Left ventricle myocardium inferior (tissue), 1 donor: ENCODE measurements at regions not wholly inside any gene's neighbourhood (a gene's known extent, or its start where the extent isn't known, plus 50 kb on each side); places are given as distances from the start of the nearest gene placed in this dataset.

Experiments
- DNase-seq: peaks from one replicate; pipeline ENCODE4 v3.0.0-alpha.2; 2020
- H3K27ac ChIP-seq: fragments of 200-600 bp; replicated peaks from 2 replicates; pipeline ENCODE4 v1.8.0; 2021
- H3K27me3 ChIP-seq: fragments of 200-600 bp; 2 replicates; pipeline ENCODE4 v1.8.0; 2021; ENCODE audit warnings: low read depth
- H3K36me3 ChIP-seq: fragments of 200-600 bp; 2 replicates; pipeline ENCODE4 v1.8.0; 2021
- H3K4me1 ChIP-seq: fragments of 200-600 bp; 2 replicates; pipeline ENCODE4 v1.8.0; 2021
- H3K4me3 ChIP-seq: fragments of 200-600 bp; 2 replicates; pipeline ENCODE4 v1.8.0; 2021; ENCODE audit warnings: mild to moderate bottlenecking, moderate library complexity
- H3K9me3 ChIP-seq: fragments of 200-600 bp; replicated peaks from 2 replicates; pipeline ENCODE4 v1.8.0; 2021
- CTCF ChIP-seq: fragments of 200-600 bp; IDR thresholded peaks from 2 replicates; pipeline ENCODE4 v1.8.0; 2021; ENCODE audit warnings: antibody characterized with exemption, mild to moderate bottlenecking, borderline replicate concordance
- intact Hi-C: fragments of 100-400 bp; cut with micrococcal nuclease; formaldehyde crosslinking; loops from one replicate; pipeline ENCODE4 v1.11.0; 2022
- donor health status: DM: no; HTN: yes; CAD: no; lungs with severe emphysema.

- peaks cover 21% of the 10 kb centered on the region for H3K4me1 ChIP-seq
- H3K36me3 ChIP-seq: no peaks in the 10 kb centered on the region
- DNase-seq: no peak
- H3K27me3 ChIP-seq: no peaks in the 10 kb centered on the region
- no peak overlapping the region for H3K4me3 ChIP-seq
- H3K27ac ChIP-seq: peak overlapping the region; percentile 83
- TF ChIP-seq CTCF: no peak
- intact Hi-C loops: no loop called here
- no peaks in the 10 kb centered on the region for H3K9me3 ChIP-seq
These were observed 381.6 kb upstream of the CPEB2 start for GRCh38 chr4:14620567-14621141.

GRCh38 chr4:14621731-14622463 lies 380.4 kb upstream of the CPEB2 start:
- no peaks in the 10 kb centered on the region for H3K36me3 ChIP-seq
- intact Hi-C loops: no loop called here
- H3K27me3 ChIP-seq: no peaks in the 10 kb centered on the region
- H3K4me1 ChIP-seq: peaks cover 21% of the 10 kb centered on the region
- DNase-seq: no peak
- no peaks in the 10 kb centered on the region for H3K9me3 ChIP-seq
- H3K27ac ChIP-seq: peak overlapping the region; percentile 83
- TF ChIP-seq CTCF: no peak
- H3K4me3 ChIP-seq: no peak overlapping the region

- H3K27ac ChIP-seq: no peak overlapping the region
- no peak for TF ChIP-seq CTCF
- H3K4me1 ChIP-seq: peaks cover 8% of the 10 kb centered on the region
- no peaks in the 10 kb centered on the region for H3K36me3 ChIP-seq
- no peaks in the 10 kb centered on the region for H3K9me3 ChIP-seq
- intact Hi-C loops: no loop called here
- no peaks in the 10 kb centered on the region for H3K27me3 ChIP-seq
- H3K4me3 ChIP-seq: no peak overlapping the region
- no peak for DNase-seq
These were observed 375.2 kb upstream of the CPEB2 start for GRCh38 chr4:14627038-14627437.

GRCh38 chr4:14631806-14632440 lies 370.4 kb upstream of the CPEB2 start:
- Histone ChIP-seq H3K36me3 (no peaks in the 10 kb centered on the region), H3K4me3 (no peak overlapping the region), H3K27ac (no peak overlapping the region), H3K4me1 (no peaks in the 10 kb centered on the region), H3K27me3 (no peaks in the 10 kb centered on the region), H3K9me3 (peaks cover 9% of the 10 kb centered on the region)
- TF ChIP-seq CTCF: no peak
- DNase-seq: no peak
- intact Hi-C loops: no loop called here

- TF ChIP-seq CTCF: no peak
- peaks cover 10% of the 10 kb centered on the region for H3K4me1 ChIP-seq
- H3K36me3 ChIP-seq: no peaks in the 10 kb centered on the region
- peaks cover 9% of the 10 kb centered on the region for H3K9me3 ChIP-seq
- DNase-seq: no peak
- no peak overlapping the region for H3K4me3 ChIP-seq
- intact Hi-C loops: no loop called here
- no peaks in the 10 kb centered on the region for H3K27me3 ChIP-seq
- H3K27ac ChIP-seq: no peak overlapping the region
These were observed 365.7 kb upstream of the CPEB2 start for GRCh38 chr4:14636563-14636962.
